ENCODE measurements at regions not wholly inside any gene's neighbourhood (a gene's known extent, or its start where the extent isn't known, plus 50 kb on each side); places are given as distances from the start of the nearest gene placed in this dataset.

- TF ChIP-seq CHD7 (IDR thresholded peaks at IDR 0.05; ENCODE audit: insufficient replicate concordance, low read length), result no peak
- TF ChIP-seq SAP30 (IDR thresholded peaks at IDR 0.05; ENCODE audit: insufficient read depth, insufficient replicate concordance, low read length), result no peak
- no peak for TF ChIP-seq CBX5 (IDR thresholded peaks at IDR 0.05; ENCODE audit: low read depth, low read length)
These were observed 270.1 kb downstream of the RDH14 start (continued) for GRCh38 chr2:18290386-18290785.
